H1 (cell line): ENCODE measurements at regions not wholly inside any gene's neighbourhood (a gene's known extent, or its start where the extent isn't known, plus 50 kb on each side); places are given as distances from the start of the nearest gene placed in this dataset.

ENCODE experiments used
- CBX5 ChIP-seq: fragments of 300-800, 300-1000 bp; sonication (generic); IDR thresholded peaks from 2 replicates; pipeline ENCODE4 v1.7.1; 2016; ENCODE audit warnings: antibody characterized with exemption, low read length, low read depth
- GABPA ChIP-seq: IDR thresholded peaks from 2 replicates; pipeline ENCODE4 v1.6.1; 2011; ENCODE audit warnings: mild to moderate bottlenecking, low read length, moderate library complexity, borderline replicate concordance; ENCODE audit not compliant: insufficient read depth
- GTF2F1 ChIP-seq: IDR thresholded peaks from 2 replicates; pipeline ENCODE4 v1.6.1; 2012; ENCODE audit warnings: low read depth, low read length, improper control_type of control experiment, borderline replicate concordance
- KDM1A ChIP-seq: fragments of 200-600, 300-600 bp; sonication (generic); IDR thresholded peaks from 2 replicates; pipeline ENCODE4 v1.7.1; 2016; ENCODE audit warnings: mild to moderate bottlenecking, low read length, borderline replicate concordance
- POLR2A ChIP-seq, 2 experiments: IDR thresholded peaks; 1 replicate in 1 of 2; 2 replicates in 1 of 2; pipeline ENCODE4 v1.6.1; 2011; ENCODE audit warnings: low read depth in 2 of 2, low read length in 2 of 2, mild to moderate bottlenecking in 2 of 2; ENCODE audit errors: control extremely low read depth in 1 of 2
- POLR2AphosphoS5 ChIP-seq: IDR thresholded peaks from 2 replicates; pipeline ENCODE4 v1.6.1; 2011; ENCODE audit warnings: low read depth, low read length
- SIRT6 ChIP-seq: IDR thresholded peaks from one replicate; pipeline ENCODE4 v1.7.1; 2012; ENCODE audit warnings: low read length, inconsistent platforms
- TCF12 ChIP-seq: IDR thresholded peaks from 2 replicates; pipeline ENCODE4 v1.6.1; 2011; ENCODE audit warnings: low read depth, mild to moderate bottlenecking, low read length
- TEAD4 ChIP-seq: IDR thresholded peaks from 2 replicates; pipeline ENCODE4 v1.6.1; 2012; ENCODE audit warnings: low read depth, low read length, inconsistent platforms, mixed read lengths
- YY1 ChIP-seq: IDR thresholded peaks from 2 replicates; pipeline ENCODE4 v1.6.1; 2011; ENCODE audit warnings: low read depth, mild to moderate bottlenecking, low read length
- TF ChIP-seq, protein P1 (sequence below), 3 experiments: IDR thresholded peaks; 1 replicate in 2 of 3; 2 replicates in 1 of 3; pipeline versions ENCODE4 v1.5.1 to v1.6.1; 2011; ENCODE audit warnings: low read length in 3 of 3, mild to moderate bottlenecking in 3 of 3, inconsistent platforms in 2 of 3, low read depth in 1 of 3, moderate library complexity in 1 of 3; ENCODE audit not compliant: insufficient read depth in 1 of 3; ENCODE audit errors: control extremely low read depth in 1 of 3

DNA sequence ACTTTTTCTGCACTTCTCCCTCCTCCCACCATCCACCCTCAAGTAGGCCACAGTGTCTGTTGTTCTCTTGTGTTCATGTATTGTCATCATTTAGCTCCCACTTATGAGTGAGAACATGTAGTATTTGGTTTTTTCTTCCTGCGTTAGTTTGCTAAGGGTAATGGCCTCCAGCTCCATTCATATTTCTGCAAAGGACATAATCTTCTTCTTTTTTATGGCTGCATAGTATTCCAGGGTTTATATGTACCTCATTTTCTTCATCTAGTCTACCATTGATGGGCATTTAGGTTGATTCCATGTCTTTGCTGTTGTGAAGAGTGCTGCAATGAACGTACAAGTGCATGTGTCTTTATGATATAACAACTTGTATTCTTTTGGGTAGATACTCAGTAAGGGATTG, 230.4 kb downstream of the ARL4A start:
- TF ChIP-seq POLR2AphosphoS5, result no peak
- TF ChIP-seq KDM1A, result no peak
- TF ChIP-seq, protein P1, sequence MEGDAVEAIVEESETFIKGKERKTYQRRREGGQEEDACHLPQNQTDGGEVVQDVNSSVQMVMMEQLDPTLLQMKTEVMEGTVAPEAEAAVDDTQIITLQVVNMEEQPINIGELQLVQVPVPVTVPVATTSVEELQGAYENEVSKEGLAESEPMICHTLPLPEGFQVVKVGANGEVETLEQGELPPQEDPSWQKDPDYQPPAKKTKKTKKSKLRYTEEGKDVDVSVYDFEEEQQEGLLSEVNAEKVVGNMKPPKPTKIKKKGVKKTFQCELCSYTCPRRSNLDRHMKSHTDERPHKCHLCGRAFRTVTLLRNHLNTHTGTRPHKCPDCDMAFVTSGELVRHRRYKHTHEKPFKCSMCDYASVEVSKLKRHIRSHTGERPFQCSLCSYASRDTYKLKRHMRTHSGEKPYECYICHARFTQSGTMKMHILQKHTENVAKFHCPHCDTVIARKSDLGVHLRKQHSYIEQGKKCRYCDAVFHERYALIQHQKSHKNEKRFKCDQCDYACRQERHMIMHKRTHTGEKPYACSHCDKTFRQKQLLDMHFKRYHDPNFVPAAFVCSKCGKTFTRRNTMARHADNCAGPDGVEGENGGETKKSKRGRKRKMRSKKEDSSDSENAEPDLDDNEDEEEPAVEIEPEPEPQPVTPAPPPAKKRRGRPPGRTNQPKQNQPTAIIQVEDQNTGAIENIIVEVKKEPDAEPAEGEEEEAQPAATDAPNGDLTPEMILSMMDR (IDR thresholded peaks at IDR 0.05; ENCODE audit: control extremely low read depth in 1 of 3, insufficient read depth in 1 of 3, low read depth in 1 of 3, low read length in 3 of 3), result no peak
- no peak for TF ChIP-seq GTF2F1
- no peak for TF ChIP-seq POLR2A (IDR thresholded peaks at IDR 0.05; ENCODE audit: control extremely low read depth in 1 of 2, low read depth in 2 of 2, low read length in 2 of 2)
- no peak for TF ChIP-seq TEAD4
- TF ChIP-seq SIRT6, result no peak
- TF ChIP-seq CBX5, result no peak
- TF ChIP-seq TCF12, result no peak
- no peak for TF ChIP-seq YY1
- no peak for TF ChIP-seq GABPA
